Tibial nerve (tissue), 3 donors: ENCODE measurements at regions not wholly inside any gene's neighbourhood (a gene's known extent, or its start where the extent isn't known, plus 50 kb on each side); places are given as distances from the start of the nearest gene placed in this dataset.

Experiments
- POLR2A ChIP-seq, 2 donors: fragments of 450-650 bp; IDR thresholded peaks; one replicate each; pipeline ENCODE4 v1.6.1; 2017; ENCODE audit warnings: antibody characterized with exemption in 2 of 2, mild to moderate bottlenecking in 2 of 2, moderate library complexity in 2 of 2
- TF ChIP-seq, protein P1 (sequence below), 5 experiments: fragments of 200-600 bp in 3 of 5; fragments of 450-650 bp in 2 of 5; sonication (generic) in 3 of 5; IDR thresholded peaks; one replicate each; pipeline ENCODE4 v1.5.1; 2016 to 2019; ENCODE audit warnings: antibody characterized with exemption in 5 of 5, mild to moderate bottlenecking in 3 of 5, moderate library complexity in 2 of 5

DNA sequence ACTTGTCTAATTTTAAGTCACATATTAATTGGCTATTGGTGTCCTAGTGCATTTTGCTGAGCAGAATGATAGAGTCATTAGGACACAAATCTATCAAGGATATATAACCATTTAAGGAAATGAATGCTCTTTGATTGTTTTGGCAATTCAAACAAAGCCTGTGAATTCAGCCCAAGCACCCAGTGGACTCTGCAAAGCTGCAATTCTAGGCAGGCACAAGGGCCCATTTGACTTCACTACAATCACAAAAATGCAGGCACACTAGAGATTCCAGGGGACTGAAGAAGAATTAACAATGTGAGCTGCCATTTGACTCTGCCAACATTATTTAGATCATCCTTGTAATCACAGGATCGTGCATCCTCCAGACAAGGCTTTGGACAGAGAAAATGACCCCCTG lies 544.2 kb upstream of the PHF14 start:
- TF ChIP-seq, protein P1, sequence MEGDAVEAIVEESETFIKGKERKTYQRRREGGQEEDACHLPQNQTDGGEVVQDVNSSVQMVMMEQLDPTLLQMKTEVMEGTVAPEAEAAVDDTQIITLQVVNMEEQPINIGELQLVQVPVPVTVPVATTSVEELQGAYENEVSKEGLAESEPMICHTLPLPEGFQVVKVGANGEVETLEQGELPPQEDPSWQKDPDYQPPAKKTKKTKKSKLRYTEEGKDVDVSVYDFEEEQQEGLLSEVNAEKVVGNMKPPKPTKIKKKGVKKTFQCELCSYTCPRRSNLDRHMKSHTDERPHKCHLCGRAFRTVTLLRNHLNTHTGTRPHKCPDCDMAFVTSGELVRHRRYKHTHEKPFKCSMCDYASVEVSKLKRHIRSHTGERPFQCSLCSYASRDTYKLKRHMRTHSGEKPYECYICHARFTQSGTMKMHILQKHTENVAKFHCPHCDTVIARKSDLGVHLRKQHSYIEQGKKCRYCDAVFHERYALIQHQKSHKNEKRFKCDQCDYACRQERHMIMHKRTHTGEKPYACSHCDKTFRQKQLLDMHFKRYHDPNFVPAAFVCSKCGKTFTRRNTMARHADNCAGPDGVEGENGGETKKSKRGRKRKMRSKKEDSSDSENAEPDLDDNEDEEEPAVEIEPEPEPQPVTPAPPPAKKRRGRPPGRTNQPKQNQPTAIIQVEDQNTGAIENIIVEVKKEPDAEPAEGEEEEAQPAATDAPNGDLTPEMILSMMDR (IDR thresholded peaks at IDR 0.05), result no peak
- no peak for TF ChIP-seq POLR2A (IDR thresholded peaks at IDR 0.05)
